NCI-H446 (cell line): ENCODE measurements at regions not wholly inside any gene's neighbourhood (a gene's known extent, or its start where the extent isn't known, plus 50 kb on each side); places are given as distances from the start of the nearest gene placed in this dataset.
"Not testable (repeated sequence)": the region's sequence is repeated elsewhere in the genome, so short reads cannot be mapped to it uniquely, and the experiment has no call there.

Experiments
- DNase-seq, 2 experiments: peaks; one replicate each; lab custom pipeline; 2025; lab: John Stamatoyannopoulos, UW

GRCh38 chr6:118367314-118367713 lies 180.8 kb upstream of the PLN start:
- DNase-seq, result no peak

GRCh38 chr6:118370722-118371121 lies 177.4 kb upstream of the PLN start:
- no peak for DNase-seq

DNA sequence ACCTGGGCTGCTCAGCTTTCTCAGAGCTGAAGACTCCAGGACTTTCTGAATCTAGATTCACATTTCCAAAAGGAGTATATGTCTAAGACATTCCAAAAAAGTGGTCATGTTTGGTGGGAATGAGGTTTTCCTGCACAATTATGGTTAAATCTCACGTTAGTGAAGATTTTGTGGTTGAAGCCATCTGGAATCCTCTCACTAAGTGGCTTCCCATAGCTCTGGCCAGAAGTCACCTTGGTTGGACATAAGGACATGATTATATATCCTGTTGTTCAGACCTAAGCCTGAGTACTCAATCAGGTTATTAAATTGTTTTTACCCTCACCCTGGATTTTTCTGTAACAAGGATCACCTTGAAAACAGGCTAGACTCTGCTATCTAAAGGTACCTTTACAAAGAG lies 176.1 kb upstream of the PLN start:
- no peak for DNase-seq

- DNase-seq, result no peak
Measured at GRCh38 chr6:118372413-118372812, 175.7 kb upstream of the PLN start.

DNA sequence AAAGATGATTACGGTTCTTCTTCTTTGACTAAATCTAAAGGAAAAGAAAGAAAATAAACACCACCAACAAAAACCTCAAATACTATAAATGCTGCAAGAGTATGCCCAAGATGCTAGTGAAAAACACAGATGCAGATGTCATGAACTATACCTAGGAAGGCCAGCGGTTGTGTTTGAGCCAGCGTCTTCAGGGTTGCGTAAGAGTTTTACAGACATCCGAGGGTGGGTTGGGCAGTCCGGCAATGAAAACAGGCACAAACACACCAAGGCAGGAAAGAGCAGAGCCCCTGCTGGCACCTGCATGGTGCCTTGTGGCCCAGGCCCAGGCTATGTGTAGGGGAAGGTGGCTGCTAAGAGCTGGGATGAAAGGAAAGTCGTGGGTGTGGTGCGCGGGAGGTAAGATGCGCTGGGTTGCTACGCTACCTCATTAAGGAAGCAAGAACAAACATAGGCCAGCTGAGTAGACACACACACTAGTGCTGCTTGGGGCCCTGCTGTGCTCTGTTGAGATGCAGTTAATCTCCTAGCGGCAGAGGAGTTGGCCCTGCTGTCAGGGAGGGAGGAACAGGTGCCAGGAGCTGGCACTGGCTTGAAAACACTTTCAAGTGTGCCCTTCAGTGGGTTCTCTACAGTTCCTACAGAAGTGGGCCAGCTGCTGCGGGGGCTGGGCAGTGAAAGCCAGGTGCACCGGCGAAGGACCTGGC lies 170.2 kb upstream of the PLN start:
- peak; percentile 35 to 58 for DNase-seq

DNA sequence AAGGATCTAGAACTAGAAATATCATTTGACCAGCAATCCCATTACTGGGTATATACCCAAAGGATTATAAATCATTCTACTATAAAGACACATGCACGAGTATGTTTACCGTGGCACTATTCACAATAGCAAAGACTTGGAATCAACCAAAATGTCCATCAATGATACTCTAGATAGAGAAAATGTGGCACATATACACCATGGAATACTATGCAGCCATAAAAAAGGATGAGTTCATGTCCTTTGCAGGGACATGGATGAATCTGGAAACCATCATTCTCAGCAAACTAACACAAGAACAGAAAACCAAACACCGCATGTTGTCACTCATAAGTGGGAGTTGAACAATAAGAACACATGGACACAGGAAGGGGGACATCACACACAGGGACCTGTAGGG lies 167.5 kb upstream of the PLN start:
- DNase-seq, result not testable (repeated sequence)

DNA sequence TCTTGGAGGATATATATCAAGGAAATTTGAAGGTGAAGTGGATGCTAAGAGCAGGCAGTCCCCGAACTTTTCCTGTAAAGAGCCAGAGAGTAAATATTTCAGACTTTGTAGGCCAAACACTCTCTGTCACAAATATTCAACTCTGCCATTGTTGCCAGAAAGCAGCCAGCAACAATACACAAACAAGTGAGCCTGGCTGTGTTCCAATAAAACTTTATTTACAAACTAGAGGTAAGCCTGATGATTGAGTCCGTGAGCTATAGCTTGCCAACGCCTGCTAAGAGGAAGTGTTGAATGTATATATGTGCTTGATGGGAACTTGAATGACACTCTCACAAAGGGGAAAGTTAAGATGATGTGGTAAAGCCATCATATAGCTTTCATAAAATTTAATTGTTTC lies 166.0 kb upstream of the PLN start:
- DNase-seq, result no peak

- DNase-seq, result no peak
Measured at GRCh38 chr6:118383924-118384323, 164.2 kb upstream of the PLN start.

DNA sequence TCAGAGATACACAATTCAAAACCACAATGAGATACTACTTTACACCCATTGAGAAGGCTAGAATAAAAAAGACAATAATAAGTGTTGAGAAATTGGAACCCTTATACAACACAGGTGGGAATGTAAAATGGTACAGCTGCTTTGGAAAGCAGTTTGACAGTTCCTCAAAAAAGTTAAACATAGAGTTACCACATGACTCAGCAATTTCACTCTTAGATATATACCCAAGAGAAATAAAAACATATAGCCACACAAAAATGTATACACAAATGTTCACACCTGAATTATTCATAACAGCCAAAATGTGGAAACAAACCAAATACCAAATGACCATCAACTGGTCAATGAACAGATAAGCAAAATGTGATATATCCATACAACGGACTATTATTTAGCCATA lies 161.1 kb upstream of the PLN start:
- DNase-seq, result no peak

DNA sequence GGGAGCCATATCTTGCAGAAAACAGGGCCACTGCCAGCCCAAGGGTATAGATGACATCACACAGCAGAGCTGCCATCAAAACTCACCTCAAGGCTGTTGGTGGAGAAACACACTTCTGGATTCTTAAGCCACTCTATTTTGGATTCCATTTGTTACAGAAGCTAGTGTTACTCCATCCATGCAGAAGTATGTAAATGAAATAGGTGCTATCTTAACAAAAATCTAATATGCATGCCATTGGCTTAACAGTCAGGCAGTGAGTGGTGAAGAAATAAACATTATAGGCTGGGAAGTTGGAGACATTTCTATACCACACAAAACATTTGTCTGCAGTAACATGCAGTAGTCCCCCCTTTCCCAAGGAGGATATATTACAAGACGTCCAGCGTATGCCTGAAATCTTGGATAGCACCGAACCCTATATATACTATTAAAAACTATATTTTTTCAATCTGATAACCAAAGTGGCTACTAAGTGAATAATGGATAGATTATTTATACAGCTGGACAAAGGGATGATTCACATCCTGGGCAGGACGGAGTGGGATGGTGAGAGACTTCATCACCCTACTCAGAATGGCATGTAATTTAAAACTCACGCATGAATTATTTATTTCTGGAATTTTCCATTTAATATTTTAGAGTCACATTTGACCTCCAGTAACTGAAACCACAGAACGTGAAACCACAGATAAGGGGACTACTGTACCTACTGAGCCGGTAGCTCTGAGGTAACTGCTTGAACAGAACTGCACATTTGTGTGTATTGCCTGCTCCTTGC lies 160.0 kb upstream of the PLN start:
- DNase-seq, result no peak

GRCh38 chr6:118391086-118391485 lies 157.0 kb upstream of the PLN start:
- no peak for DNase-seq

GRCh38 chr6:118394106-118394505 lies 154.0 kb upstream of the PLN start:
- no peak for DNase-seq

DNA sequence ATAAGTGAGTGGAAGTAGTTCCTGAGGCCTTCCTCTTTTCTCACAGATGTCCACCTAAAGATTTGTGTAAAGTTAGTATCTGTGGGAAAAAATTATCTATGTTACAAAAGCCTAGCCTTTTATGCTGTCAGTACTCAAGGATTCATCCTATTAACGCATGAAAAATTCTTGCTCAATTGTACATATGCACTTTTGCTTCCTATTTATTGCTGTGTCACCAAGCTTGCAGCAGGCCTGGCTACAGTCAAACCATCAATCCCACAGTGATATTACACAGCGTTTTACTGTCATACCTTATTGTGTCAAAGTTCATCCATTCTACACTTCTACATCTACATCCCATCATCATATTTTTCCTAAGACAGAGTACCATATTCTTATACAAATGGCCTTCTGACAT lies 151.1 kb upstream of the PLN start:
- DNase-seq, result no peak

DNA sequence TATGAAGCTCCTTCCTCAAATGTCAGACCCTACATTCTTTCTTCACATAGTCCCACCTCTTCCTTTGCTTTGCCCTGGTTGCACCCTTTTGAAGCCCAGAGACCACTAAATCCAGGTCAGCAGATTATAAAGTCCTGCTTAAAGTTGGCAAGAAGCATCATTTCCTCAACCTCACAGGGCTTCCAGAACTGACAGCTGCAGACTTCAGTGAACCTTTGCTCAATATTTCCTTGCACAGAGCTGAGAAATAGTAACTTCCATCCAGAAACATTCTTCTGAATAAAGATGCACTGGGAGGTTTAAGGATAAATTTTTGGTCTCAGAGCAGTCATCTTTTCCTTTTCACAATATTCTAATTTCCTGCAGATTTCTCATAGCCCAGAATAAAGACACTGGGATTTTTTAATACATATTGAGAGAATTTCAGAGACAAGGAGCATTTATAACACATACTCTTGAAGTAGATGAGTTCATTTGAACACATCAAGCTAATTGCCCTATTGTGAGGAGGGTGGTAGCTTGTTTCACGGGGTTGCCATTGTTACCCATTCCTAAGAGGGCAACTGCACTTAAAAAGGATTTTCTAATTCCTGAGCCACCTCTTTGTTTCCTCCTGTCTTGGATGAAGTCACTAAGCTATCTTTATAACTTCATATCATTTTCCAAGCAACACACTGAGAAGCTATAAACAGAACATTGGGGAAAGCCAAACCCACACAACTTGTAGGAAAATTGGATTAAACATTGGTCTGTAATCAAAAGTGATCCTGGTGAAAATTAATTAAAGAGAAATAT lies 150.2 kb upstream of the PLN start:
- no peak for DNase-seq

DNA sequence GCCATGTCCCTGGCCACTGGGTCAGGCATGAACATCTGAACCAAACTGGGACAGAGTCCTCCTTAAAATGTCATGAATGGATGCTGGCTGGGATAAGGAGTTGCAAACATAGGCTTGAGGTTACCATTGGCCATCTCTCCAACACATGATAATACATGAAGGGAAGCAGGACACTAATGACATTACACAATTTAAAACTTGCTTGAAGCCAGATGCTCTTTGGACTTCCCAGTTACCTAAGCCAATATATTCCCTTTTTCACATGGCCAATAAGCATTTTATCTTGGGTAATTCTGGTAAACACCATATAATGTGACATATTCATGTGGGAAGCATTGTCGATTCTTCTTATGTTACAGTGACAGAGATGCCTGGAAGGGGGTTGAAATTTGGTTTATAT lies 148.0 kb upstream of the PLN start:
- DNase-seq, result no peak

- DNase-seq, result no peak
Measured at GRCh38 chr6:118400582-118400981, 147.5 kb upstream of the PLN start.

GRCh38 chr6:118401325-118401975 lies 146.6 kb upstream of the PLN start:
- peak; percentile 38 to 53 for DNase-seq

DNA sequence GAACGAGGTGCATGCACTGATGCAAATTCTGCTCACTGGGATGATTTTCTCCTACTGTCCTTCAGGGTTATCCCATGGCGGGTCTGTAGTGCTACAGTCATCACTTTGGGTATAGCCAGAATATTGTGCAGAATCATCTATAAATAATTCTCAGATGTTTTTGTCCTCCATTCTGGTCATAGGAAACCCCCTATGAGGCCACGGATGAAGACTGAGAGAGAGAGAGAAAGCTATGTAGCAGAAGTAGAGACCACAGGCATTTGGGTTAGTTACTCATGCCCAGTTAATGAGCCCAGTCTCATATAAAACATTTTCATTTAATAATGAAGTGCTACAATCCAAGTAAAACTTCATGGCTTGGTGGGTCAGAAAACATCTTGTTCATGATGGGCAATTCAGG lies 145.1 kb upstream of the PLN start:
- no peak for DNase-seq

GRCh38 chr6:118408863-118409262 lies 139.2 kb upstream of the PLN start:
- no peak for DNase-seq

GRCh38 chr6:118410001-118410400 lies 138.1 kb upstream of the PLN start:
- no peak for DNase-seq
